ENCODE measurements at regions not wholly inside any gene's neighbourhood (a gene's known extent, or its start where the extent isn't known, plus 50 kb on each side); places are given as distances from the start of the nearest gene placed in this dataset.
"Not testable (repeated sequence)": the region's sequence is repeated elsewhere in the genome, so short reads cannot be mapped to it uniquely, and the experiment has no call there.

DNA sequence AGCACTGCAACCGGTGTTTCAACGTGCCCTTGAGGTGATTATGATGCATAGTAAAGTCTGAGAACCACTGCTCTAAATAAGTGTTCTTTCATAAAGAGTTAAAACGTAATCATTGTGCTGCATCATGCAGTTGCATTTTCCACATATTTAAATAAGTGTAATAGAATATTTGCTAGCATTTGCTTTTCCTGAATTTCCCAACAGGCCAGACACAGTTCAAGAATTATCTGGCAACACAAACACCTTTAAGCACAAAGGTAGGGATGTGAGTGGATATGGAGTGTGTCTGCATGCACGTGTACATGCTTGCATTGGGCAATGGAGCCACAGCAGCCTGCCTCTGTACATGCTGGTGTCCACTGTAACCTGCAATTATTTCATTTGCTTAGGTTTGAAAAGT is 193.6 kb upstream of the PIK3R1 start:
- DNase-seq (ENCODE audit: low spot score): no peak

DNA sequence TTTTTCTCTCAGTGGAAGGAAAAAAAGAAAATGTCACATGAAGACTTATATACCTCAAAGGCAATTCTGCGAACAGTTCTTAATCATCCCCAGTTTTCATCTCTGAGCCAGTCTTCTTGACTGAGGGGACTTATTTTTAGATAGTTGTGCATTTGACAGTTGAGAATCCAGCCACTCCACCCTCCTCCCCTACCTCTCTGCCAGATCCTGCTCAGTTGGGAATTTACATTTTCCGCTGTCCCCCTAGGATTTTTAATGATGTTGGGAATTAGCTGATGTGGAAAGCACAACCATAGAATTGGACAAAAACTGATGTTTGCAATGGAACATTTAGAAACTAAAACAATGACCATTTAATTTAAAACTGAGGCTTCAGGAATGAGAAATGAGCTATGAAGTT is 194.3 kb upstream of the PIK3R1 start:
- no peak for DNase-seq (ENCODE audit: low spot score)

DNA sequence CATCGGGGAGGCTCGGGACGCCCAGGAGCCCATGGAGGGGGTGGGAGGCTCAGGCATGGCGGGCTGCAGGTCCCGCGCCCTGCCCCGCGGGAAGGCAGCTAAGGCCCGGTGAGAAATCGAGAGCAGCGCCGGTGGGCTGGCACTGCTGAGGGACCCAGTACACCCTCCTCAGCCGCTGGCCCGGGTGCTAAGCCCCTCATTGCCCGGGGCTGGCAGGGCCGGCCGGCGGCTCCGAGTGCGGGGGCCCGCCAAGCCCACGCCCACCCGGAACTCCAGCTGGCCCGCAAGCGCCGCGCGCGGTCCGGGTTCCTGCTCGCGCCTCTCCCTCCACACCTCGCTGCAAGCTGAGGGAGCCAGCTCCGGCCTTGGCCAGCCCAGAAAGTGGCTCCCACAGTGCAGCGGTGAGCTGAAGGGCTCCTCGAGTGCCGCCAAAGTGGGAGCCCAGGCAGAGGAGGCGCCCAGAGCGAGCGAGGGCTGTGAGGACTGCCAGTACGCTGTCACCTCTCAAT is 195.0 kb upstream of the PIK3R1 start:
- DNase-seq (ENCODE audit: low spot score): not testable (repeated sequence)

DNA sequence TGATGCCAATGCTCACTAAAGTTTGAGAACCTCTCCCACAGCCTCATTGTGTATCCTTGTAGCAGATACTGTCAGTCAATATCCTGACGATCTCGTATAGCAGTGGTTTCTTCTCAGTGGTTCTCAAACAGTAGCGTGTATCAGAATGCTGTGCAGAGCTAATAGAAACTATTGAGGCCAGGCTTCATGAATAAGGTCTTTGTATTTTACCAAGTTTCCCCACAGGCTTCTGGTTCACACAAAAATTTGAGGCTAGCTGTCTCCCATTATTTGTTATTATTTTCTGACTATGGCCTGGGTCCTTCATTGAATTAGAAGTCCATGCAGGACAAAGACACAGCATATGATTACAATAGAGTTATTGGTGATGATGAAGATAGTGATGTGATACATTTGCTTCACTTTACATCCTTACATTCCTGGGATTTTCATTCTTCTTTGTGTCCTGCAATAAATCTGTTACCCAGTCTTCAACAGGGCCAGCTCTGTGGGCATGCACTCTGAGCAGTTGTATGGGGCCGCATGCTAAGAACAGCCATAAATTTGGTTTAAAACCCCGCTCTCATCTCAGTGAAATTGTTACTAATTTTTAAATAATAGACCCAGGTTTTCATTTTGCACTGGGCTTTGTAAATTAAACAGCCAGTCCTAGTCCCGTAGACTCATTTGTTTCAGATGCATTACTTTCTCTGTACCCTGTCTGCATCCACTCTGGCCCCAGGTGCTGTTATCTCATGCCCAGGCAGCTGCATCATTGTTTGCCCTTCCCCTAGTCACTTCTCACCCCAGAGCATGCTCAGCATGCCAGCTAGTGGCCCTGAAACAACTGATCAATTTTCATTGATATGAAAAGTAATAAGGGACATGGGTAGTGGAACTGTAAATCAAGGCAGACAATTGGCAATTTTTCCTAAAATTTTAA is 199.9 kb upstream of the PIK3R1 start:
- peak; percentile 85 for DNase-seq (ENCODE audit: low spot score)

DNA sequence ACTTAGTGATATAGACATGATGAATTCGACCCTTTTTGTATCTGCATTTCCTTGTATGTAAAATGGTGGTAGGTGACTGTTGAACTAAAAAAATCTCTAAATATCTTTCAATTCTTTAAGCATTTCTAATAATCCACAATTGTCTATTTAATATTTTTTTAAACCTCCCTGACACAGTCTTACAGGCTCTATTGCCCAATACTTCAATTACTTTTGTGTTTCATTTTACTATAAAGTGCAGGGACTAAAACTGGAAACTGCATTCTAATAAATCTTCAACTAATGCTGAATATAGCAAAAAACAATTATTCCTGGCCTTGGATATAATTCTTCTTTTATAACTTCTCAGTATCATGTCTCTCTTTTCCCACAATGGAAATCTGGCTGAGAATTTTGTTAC is 202.7 kb upstream of the PIK3R1 start:
- DNase-seq (ENCODE audit: low spot score): no peak

GRCh38 chr5:68012429-68012828 is 203.1 kb upstream of the PIK3R1 start:
- no peak for DNase-seq (ENCODE audit: low spot score)

DNA sequence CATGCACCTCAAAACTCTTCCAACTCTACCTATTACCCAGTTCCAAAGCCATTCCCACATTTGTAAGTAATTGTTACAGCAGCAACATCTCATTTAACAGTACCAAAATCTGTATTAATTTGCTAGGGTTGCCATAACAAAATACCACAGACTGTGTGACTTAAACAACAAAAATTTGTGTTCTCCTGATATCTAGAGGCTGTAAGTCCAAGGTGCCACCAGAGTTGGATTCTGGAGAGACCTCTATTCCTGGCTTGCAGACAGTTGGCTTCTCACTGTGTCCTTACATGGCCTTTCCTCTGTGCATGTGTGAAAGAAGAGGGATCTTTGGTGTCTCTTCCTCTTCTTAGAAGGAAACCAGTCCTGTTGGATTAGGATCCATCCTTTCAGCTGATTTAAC is 203.8 kb upstream of the PIK3R1 start:
- no peak for DNase-seq (ENCODE audit: low spot score)

DNA sequence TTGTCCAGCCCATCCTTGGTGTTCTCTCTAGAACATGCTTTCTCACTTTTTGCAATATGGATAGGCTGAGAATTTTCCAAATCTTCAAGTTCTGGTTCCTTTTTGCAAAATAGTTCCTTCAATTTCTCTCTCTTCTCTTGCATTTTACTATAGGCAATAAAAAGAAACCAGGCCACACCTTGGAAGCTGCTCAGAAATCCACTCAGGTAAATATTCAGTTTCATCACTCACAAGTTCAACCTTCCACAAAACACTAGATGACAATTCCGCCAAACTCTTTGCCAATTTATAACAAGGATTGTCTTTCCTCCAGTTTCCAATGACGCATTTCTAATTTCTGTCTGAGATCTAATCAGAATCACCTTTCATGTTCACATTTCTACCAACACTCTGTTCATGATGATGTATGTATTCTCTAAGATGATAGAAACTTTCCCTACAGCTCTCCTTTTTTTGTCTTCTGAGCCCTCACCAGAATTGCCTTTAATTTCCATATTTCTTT is 204.2 kb upstream of the PIK3R1 start:
- no peak for DNase-seq (ENCODE audit: low spot score)

GRCh38 chr5:68010740-68011139 is 204.8 kb upstream of the PIK3R1 start:
- no peak for DNase-seq (ENCODE audit: low spot score)

DNA sequence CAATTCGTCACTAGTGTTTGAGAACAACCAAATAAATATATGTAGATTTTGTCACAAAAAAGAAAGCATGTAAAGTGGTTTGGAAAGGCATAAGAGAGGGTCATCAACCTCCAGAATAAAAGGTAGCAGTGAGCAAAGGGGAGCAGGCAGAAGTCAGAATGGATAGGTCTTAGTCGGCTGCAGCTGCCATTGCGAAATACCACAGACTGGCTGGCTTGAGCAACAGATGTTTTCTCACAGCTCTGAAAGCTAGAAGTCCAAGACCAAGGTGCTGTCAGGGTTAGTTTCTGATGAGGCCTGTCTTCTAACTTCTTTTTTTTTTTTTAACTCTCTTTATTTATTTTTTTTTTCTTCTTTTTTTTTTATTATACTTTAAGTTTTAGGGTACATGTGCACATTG is 208.1 kb upstream of the PIK3R1 start:
- no peak for DNase-seq (ENCODE audit: low spot score)

- no peak for DNase-seq (ENCODE audit: low spot score)
These were observed 212.7 kb upstream of the PIK3R1 start for GRCh38 chr5:68002836-68003235.

DNA sequence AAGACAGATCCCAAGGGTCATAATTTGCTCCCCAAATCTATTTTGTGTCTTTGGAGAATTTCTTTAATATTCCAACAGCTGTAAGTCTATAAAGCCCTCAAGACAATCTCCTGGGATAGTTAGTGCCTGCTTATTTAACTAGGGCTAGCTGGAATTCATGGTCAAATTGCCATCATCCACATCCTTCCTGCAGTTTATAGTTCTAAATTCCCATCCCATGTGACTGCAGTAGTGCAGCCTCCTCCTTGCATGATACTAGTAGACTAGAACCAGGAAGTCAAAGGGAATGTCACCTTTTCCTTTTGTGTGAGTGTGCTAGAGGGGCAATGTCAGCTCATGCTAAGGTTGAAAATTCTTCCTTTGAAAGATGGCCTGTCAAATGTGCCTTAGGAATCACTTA is 214.8 kb upstream of the PIK3R1 start:
- DNase-seq (ENCODE audit: low spot score): no peak

DNA sequence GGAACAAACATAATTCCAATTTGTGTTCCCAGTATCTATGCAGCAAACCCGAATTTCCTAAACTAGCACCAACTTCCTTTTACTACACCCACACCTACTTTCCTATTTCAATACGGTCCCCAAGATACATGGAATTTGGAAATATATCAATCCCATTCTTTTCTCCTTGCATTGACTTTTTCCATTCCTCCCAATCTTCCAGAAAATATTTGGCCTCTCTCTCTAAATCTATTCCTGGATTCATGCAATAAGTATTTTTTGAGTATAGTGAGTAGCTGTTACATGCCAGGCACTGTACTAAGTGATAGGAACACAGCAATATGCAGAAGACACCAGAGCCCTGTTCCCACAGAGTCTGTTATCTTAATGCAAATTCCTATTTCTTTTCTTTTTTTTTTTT is 216.2 kb upstream of the PIK3R1 start:
- DNase-seq (ENCODE audit: low spot score): no peak

DNA sequence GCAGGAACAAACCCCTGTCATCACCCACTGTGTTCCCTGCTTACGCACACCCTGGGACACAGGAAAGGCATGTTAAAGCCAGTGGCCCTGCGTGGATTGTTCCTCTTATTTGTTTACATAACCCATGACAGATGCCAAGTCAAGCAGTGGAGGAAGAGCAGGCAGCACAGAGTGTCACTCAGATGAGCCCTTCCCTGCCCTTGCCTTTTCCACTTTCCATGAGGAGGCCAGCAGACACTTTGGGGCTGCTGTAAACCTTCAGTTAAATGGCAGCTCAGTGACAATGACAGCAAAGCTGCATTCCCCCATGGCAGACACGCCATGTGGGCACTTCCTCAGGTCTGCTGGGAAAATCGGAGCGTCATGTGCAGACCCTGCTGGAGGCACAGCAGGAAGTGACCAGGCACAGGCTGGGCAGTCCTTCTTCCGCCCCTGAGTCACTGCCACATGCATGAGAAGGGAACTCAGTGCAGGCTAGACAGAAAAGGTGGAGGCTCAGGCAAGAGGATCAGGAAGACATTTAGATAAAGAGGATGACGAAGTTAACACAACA is 216.8 kb upstream of the PIK3R1 start:
- DNase-seq (ENCODE audit: low spot score): no peak

GRCh38 chr5:67997892-67998457 is 217.6 kb upstream of the PIK3R1 start:
- no peak for DNase-seq (ENCODE audit: low spot score)

DNA sequence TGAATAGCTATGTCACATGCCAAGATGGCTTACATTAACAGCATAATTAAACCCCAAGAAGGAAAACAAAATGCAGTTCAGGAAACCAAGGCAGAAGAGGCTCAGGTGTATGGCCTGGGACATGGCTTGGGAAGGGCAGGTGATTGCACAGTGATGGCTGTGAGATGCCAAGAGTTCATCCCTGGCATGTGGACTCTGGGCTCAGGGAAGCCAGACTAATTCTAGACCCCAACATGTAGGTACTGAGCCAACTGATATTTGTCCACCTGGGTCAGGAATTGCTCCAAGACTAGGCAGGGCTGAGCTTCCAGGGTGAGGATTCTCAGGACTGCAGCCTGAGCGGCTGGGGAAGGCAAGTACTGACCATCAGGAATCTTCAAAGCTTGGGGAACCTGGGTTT is 218.4 kb upstream of the PIK3R1 start:
- no peak for DNase-seq (ENCODE audit: low spot score)

GRCh38 chr5:67996596-67996995 is 219.0 kb upstream of the PIK3R1 start:
- no peak for DNase-seq (ENCODE audit: low spot score)

DNA sequence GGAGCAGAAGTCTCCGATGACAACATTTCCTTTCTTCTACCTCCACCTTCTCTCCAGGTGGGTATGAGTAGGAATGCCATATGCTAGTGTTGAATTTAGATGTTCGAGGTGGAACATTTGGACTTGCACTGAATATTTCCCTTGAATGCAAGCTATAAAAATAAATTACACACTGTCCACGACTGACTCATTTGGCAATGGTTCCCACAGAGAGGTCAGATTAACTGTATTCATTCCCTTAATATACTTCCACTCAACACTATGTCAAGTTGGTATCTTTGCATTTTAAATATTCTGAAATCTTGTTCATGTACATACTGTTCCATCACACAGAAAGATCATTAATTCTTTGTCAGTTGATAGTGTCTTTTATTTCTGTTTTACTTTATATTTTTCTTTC is 222.6 kb upstream of the PIK3R1 start:
- no peak for DNase-seq (ENCODE audit: low spot score)

GRCh38 chr5:67989456-67989855 is 226.1 kb upstream of the PIK3R1 start:
- DNase-seq (ENCODE audit: low spot score): no peak

DNA sequence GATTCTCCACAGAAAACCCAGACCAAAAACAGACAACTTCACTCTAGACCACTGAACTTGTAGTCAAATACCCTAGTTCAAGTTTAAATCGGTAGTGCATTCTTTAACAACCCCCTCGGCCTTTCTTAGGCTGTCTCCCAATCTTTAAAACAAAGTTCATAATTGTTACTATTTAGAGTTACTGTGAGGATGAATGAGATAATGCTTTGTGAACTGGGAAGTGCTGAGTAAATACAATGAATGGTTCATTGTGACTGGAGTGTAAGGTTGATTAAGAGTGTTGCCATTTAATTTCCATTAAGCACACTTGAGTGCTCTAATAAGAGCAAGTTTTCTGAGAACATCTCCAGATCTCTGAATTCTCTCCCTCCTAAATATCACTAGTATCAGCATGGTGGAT is 228.8 kb upstream of the PIK3R1 start:
- peak; percentile 22 for DNase-seq (ENCODE audit: low spot score)

GRCh38 chr5:67985686-67986387 is 229.7 kb upstream of the PIK3R1 start:
- DNase-seq (ENCODE audit: low spot score): no peak

DNA sequence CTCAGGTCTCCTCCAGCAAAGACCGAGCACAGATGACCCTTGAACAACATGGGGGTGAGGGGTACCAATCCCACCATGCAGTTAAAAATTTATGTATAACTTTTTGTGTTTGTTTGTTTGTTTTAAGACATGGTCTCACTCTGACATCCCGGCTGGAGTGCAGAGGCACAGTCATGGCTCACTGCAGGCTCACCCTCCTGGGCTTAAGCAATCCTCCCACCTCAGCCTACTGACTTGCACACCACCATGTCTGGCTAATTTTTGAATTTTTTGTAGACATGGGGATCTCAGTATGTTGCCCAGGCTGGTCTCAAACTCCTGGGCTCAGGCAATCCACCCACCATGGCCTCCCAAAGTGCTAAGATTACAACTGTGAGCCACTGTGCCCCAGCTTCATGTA is 231.0 kb upstream of the PIK3R1 start:
- DNase-seq (ENCODE audit: low spot score): no peak

Data from globus pallidus (tissue), 1 donor.